ENCODE measurements at regions not wholly inside any gene's neighbourhood (a gene's known extent, or its start where the extent isn't known, plus 50 kb on each side); places are given as distances from the start of the nearest gene placed in this dataset.

- TF ChIP-seq POLR2AphosphoS5 (IDR thresholded peaks at IDR 0.05; ENCODE audit: low read depth, low read length) (no peak), CTCF (IDR thresholded peaks at IDR 0.05) (no peak), SIN3A (IDR thresholded peaks at IDR 0.05; ENCODE audit: borderline replicate concordance, insufficient read depth, low read depth, low read length) (no peak)
Measured at GRCh38 chr16:55047903-55048497, 117.3 kb downstream of the IRX5 start.

All from Panc1 (cell line).